H1 (cell line): ENCODE measurements at regions not wholly inside any gene's neighbourhood (a gene's known extent, or its start where the extent isn't known, plus 50 kb on each side); places are given as distances from the start of the nearest gene placed in this dataset.

Source experiments
- CTCF ChIA-PET: fragments of 300-600 bp; sonication (Branson Sonifier 250); formaldehyde crosslinking; loops from one replicate; lab custom pipeline; 2021; ENCODE audit not compliant: partially characterized antibody; lab: Charles Lee
- POLR2A ChIA-PET: fragments of 300-600 bp; sonication (Branson Sonifier 250); formaldehyde crosslinking; loops from one replicate; lab custom pipeline; 2021; ENCODE audit warnings: inconsistent platforms; ENCODE audit not compliant: partially characterized antibody; lab: Charles Lee
- DNase-seq, 2 experiments: peaks; one replicate each; pipeline versions ENCODE4 v3.0.0 to v3.0.0-alpha.2; 2010 to 2022; ENCODE audit warnings: low spot score in 2 of 2, low read depth in 1 of 2, mixed read lengths in 1 of 2
- FAIRE-seq: peaks from 2 replicates; lab custom pipeline; 2011; peaks lifted over from hg19 to GRCh38; lab: Jason Lieb, UNC
- H2AFZ ChIP-seq: 2 replicates; pipeline ENCODE4 v1.8.1; 2012; ENCODE audit warnings: low read length, inconsistent platforms
- H2AK5ac ChIP-seq: 2 replicates; pipeline ENCODE4 v1.6.1; 2013; ENCODE audit warnings: low read depth, low read length
- H2BK120ac ChIP-seq: replicated peaks from 2 replicates; pipeline ENCODE3; 2013; ENCODE audit warnings: low read depth, low read length, inconsistent platforms
- H2BK12ac ChIP-seq: 2 replicates; pipeline ENCODE4 v1.6.1; 2013; ENCODE audit warnings: low read depth, low read length
- H2BK15ac ChIP-seq: 2 replicates; pipeline ENCODE4 v1.6.1; 2013; ENCODE audit warnings: low read length
- H2BK20ac ChIP-seq: 2 replicates; pipeline ENCODE4 v1.6.1; 2013; ENCODE audit warnings: low read length
- H2BK5ac ChIP-seq: 2 replicates; pipeline ENCODE4 v1.6.1; 2013; ENCODE audit warnings: low read depth, low read length
- H3K14ac ChIP-seq: 2 replicates; pipeline ENCODE4 v1.6.1; 2013; ENCODE audit warnings: inconsistent platforms; ENCODE audit not compliant: insufficient read length
- H3K18ac ChIP-seq: 2 replicates; pipeline ENCODE4 v1.6.1; 2013; ENCODE audit warnings: low read length; ENCODE audit errors: extremely low read depth
- H3K23ac ChIP-seq: 2 replicates; pipeline ENCODE4 v1.6.1; 2013; ENCODE audit warnings: inconsistent platforms; ENCODE audit not compliant: insufficient read length
- H3K23me2 ChIP-seq: 2 replicates; pipeline ENCODE4 v1.6.1; 2013; ENCODE audit warnings: low read depth, low read length
- H3K27ac ChIP-seq: 2 replicates; pipeline ENCODE4 v1.6.1; 2011; ENCODE audit warnings: low read depth, low read length, inconsistent platforms
- H3K27me3 ChIP-seq, 4 experiments: replicated peaks in 1 of 4; 1 replicate in 1 of 4; 2 replicates in 3 of 4; pipeline versions ENCODE4 v1.6.1 to v1.8.1; 2011 to 2013; ENCODE audit warnings: low read length in 3 of 4, mild to moderate bottlenecking in 3 of 4, inconsistent platforms in 2 of 4, mixed read lengths in 2 of 4, moderate library complexity in 1 of 4; ENCODE audit not compliant: control insufficient read depth in 3 of 4, insufficient read depth in 3 of 4; ENCODE audit errors: extremely low read depth in 1 of 4
- H3K36me3 ChIP-seq, 4 experiments: 2 replicates each; pipeline versions ENCODE4 v1.6.1 to v1.8.1; 2011 to 2013; ENCODE audit warnings: mild to moderate bottlenecking in 4 of 4, low read length in 3 of 4, moderate library complexity in 2 of 4, control low read depth in 1 of 4, inconsistent platforms in 1 of 4; ENCODE audit not compliant: insufficient read depth in 4 of 4, control insufficient read depth in 2 of 4
- H3K4ac ChIP-seq: replicated peaks from 2 replicates; pipeline ENCODE3; 2013; ENCODE audit warnings: low read length, low read depth, mixed read lengths, inconsistent platforms; ENCODE audit not compliant: insufficient read length
- H3K4me1 ChIP-seq, 4 experiments: replicated peaks in 1 of 4; 1 replicate in 1 of 4; 2 replicates in 3 of 4; pipeline versions ENCODE4 v1.6.1 to v1.8.1; 2011 to 2013; ENCODE audit warnings: low read length in 3 of 4, inconsistent platforms in 2 of 4, mixed read lengths in 1 of 4; ENCODE audit not compliant: insufficient read depth in 4 of 4, control insufficient read depth in 3 of 4
- H3K4me2 ChIP-seq, 2 experiments: 2 replicates each; pipeline versions ENCODE4 v1.6.1 to v1.8.1; 2011 to 2013; ENCODE audit warnings: low read depth in 2 of 2, low read length in 2 of 2, control low read depth in 1 of 2, inconsistent platforms in 1 of 2, mild to moderate bottlenecking in 1 of 2; ENCODE audit not compliant: insufficient read depth in 1 of 2
- H3K4me3 ChIP-seq, 4 experiments: fragments of 200-600, 300-600 bp in 1 of 4; sonication (generic), shearing (Covaris generic), sonication (Bioruptor Twin) in 1 of 4; 2 replicates each; pipeline versions ENCODE4 v1.5.1 to v1.8.1; 2011 to 2016; ENCODE audit warnings: low read length in 4 of 4, low read depth in 3 of 4, control low read depth in 2 of 4, inconsistent platforms in 2 of 4, mild to moderate bottlenecking in 2 of 4, mixed read lengths in 1 of 4, moderate library complexity in 1 of 4; ENCODE audit not compliant: insufficient read depth in 2 of 4; ENCODE audit errors: extremely low read depth in 1 of 4
- H3K56ac ChIP-seq: replicated peaks from 2 replicates; pipeline ENCODE3; 2013; ENCODE audit warnings: low read depth, mild to moderate bottlenecking, mixed read lengths, low read length, inconsistent platforms; ENCODE audit not compliant: insufficient read length
- H3K79me1 ChIP-seq: 2 replicates; pipeline ENCODE4 v1.6.1; 2013; ENCODE audit warnings: low read depth, low read length, control low read depth
- H3K79me2 ChIP-seq, 2 experiments: 2 replicates each; pipeline versions ENCODE4 v1.6.1 to v1.8.1; 2012 to 2013; ENCODE audit warnings: low read length in 2 of 2, mild to moderate bottlenecking in 2 of 2, inconsistent platforms in 1 of 2; ENCODE audit not compliant: insufficient read depth in 2 of 2, control insufficient read depth in 1 of 2
- H3K9ac ChIP-seq, 4 experiments: replicated peaks in 1 of 4; 1 replicate in 1 of 4; 2 replicates in 3 of 4; pipeline versions ENCODE4 v1.6.1 to v1.8.1; 2011 to 2013; ENCODE audit warnings: low read depth in 3 of 4, low read length in 3 of 4, control low read depth in 2 of 4, mild to moderate bottlenecking in 2 of 4, moderate library complexity in 2 of 4, inconsistent platforms in 1 of 4; ENCODE audit errors: extremely low read depth in 1 of 4
- H3K9me3 ChIP-seq, 2 experiments: 2 replicates each; pipeline versions ENCODE4 v1.6.1 to v1.8.1; 2012 to 2013; ENCODE audit warnings: mild to moderate bottlenecking in 2 of 2, moderate library complexity in 2 of 2, control low read depth in 1 of 2, inconsistent platforms in 1 of 2, low read depth in 1 of 2, low read length in 1 of 2, mixed read lengths in 1 of 2; ENCODE audit not compliant: insufficient read depth in 2 of 2
- H4K20me1 ChIP-seq, 2 experiments: replicated peaks in 1 of 2; 2 replicates each; pipeline versions ENCODE3 to v1.8.1; 2011 to 2013; ENCODE audit warnings: inconsistent platforms in 2 of 2, low read length in 2 of 2, mild to moderate bottlenecking in 1 of 2; ENCODE audit not compliant: insufficient read depth in 2 of 2, control insufficient read depth in 1 of 2
- H4K5ac ChIP-seq: 2 replicates; pipeline ENCODE4 v1.6.1; 2013; ENCODE audit warnings: low read length, low read depth, mixed read lengths, inconsistent platforms; ENCODE audit not compliant: insufficient read length
- H4K8ac ChIP-seq: 2 replicates; pipeline ENCODE4 v1.8.0; 2013; ENCODE audit warnings: mild to moderate bottlenecking, moderate library complexity, low read length, inconsistent platforms; ENCODE audit not compliant: insufficient read depth; ENCODE audit errors: extremely low read depth
- H4K91ac ChIP-seq: replicated peaks from 2 replicates; pipeline ENCODE3; 2013; ENCODE audit warnings: low read length, mixed read lengths, inconsistent platforms; ENCODE audit not compliant: insufficient read length
- CBX5 ChIP-seq: fragments of 300-800, 300-1000 bp; sonication (generic); IDR thresholded peaks from 2 replicates; pipeline ENCODE4 v1.7.1; 2016; ENCODE audit warnings: antibody characterized with exemption, low read length, low read depth
- CHD1 ChIP-seq: IDR thresholded peaks from 2 replicates; pipeline ENCODE4 v1.6.1; 2012; ENCODE audit warnings: low read depth, low read length, improper control_type of control experiment
- E2F6 ChIP-seq: IDR thresholded peaks from 2 replicates; pipeline ENCODE4 v1.6.1; 2012; ENCODE audit warnings: inconsistent platforms
- EP300 ChIP-seq, 2 experiments: IDR thresholded peaks; 1 replicate in 1 of 2; 2 replicates in 1 of 2; pipeline ENCODE4 v1.6.1; 2011 to 2012; ENCODE audit warnings: low read depth in 2 of 2, low read length in 2 of 2, mild to moderate bottlenecking in 2 of 2, borderline replicate concordance in 1 of 2, inconsistent platforms in 1 of 2, moderate library complexity in 1 of 2
- GTF2F1 ChIP-seq: IDR thresholded peaks from 2 replicates; pipeline ENCODE4 v1.6.1; 2012; ENCODE audit warnings: low read depth, low read length, improper control_type of control experiment, borderline replicate concordance
- RBBP5 ChIP-seq: IDR thresholded peaks from 2 replicates; pipeline ENCODE4 v1.7.1; 2012; ENCODE audit warnings: low read depth, mild to moderate bottlenecking, inconsistent platforms, low read length, moderate library complexity, borderline replicate concordance
- RXRA ChIP-seq: IDR thresholded peaks from 2 replicates; pipeline ENCODE4 v1.6.1; 2011; ENCODE audit warnings: low read depth, mild to moderate bottlenecking, low read length, moderate library complexity; ENCODE audit not compliant: insufficient read depth
- SUZ12 ChIP-seq: fragments of 200-600 bp; sonication (generic); IDR thresholded peaks from 2 replicates; pipeline ENCODE4 v1.6.1; 2012; ENCODE audit warnings: mild to moderate bottlenecking, inconsistent platforms, low read length, moderate library complexity, mixed read lengths
- TAF1 ChIP-seq: IDR thresholded peaks from 2 replicates; pipeline ENCODE4 v1.6.1; 2011; ENCODE audit warnings: mild to moderate bottlenecking, low read depth, low read length
- YY1 ChIP-seq: IDR thresholded peaks from 2 replicates; pipeline ENCODE4 v1.6.1; 2011; ENCODE audit warnings: low read depth, mild to moderate bottlenecking, low read length
- WGBS, 2 experiments: shearing (Covaris generic) in 1 of 2; methylation state at CpG; one replicate each; pipeline versions ENCODE4 v1.1.6 to v1.1.7; 2013 to 2015; ENCODE audit warnings: low lambda C conversion rate in 2 of 2, mixed read lengths in 2 of 2, inconsistent platforms in 1 of 2, low coverage in 1 of 2, missing lambda C conversion rate in 1 of 2; ENCODE audit not compliant: insufficient replicate concordance in 2 of 2, insufficient coverage in 1 of 2, insufficient read length in 1 of 2; ENCODE audit errors: extremely low coverage in 1 of 2, missing lambda C conversion rate in 1 of 2; 5-methylcytosine and 5-hydroxymethylcytosine counted together

GRCh38 chr20:24718277-24718676, 230.8 kb upstream of the CST7 start:
- no peak overlapping the region for H3K18ac ChIP-seq
- H4K20me1 ChIP-seq = no peaks in the 10 kb centered on the region
- no peak overlapping the region for H2BK120ac ChIP-seq
- H2BK5ac ChIP-seq = no peak overlapping the region
- POLR2A ChIA-PET = no interaction called here
- no peak overlapping the region for H4K5ac ChIP-seq
- no peak overlapping the region for H2BK12ac ChIP-seq
- no peak for TF ChIP-seq CBX5
- TF ChIP-seq TAF1 = no peak
- no peak for TF ChIP-seq RBBP5
- no peak for TF ChIP-seq YY1
- TF ChIP-seq EP300 (IDR thresholded peaks at IDR 0.05; ENCODE audit: borderline replicate concordance in 1 of 2, low read depth in 2 of 2, low read length in 2 of 2) = no peak
- no peak for TF ChIP-seq CHD1
- no peak for TF ChIP-seq RXRA
- TF ChIP-seq E2F6 = no peak
- no peak for TF ChIP-seq GTF2F1
- no peak for TF ChIP-seq SUZ12
- DNase-seq = no peak
- H3K4ac ChIP-seq = no peak overlapping the region
- no peaks in the 10 kb centered on the region for H3K27me3 ChIP-seq
- H3K79me2 ChIP-seq = no peaks in the 10 kb centered on the region
- no peak overlapping the region for H2BK20ac ChIP-seq
- H3K14ac ChIP-seq = no peak overlapping the region
- no peak overlapping the region for H3K56ac ChIP-seq
- H3K9ac ChIP-seq = no peak overlapping the region
- H3K4me1 ChIP-seq = no peaks in the 10 kb centered on the region
- WGBS, 2 experiments = 84% methylated on average over 2 of the region's 2 CpGs; no CpG with 5 or more reads in 1 of the 2 experiments
- no peak overlapping the region for H3K27ac ChIP-seq
- no peaks in the 10 kb centered on the region for H3K36me3 ChIP-seq
- FAIRE-seq = no peak
- no peak overlapping the region for H3K23ac ChIP-seq
- H2BK15ac ChIP-seq = no peak overlapping the region
- H4K8ac ChIP-seq = no peak overlapping the region
- no peak overlapping the region for H2AK5ac ChIP-seq
- H3K79me1 ChIP-seq = no peaks in the 10 kb centered on the region
- H3K23me2 ChIP-seq = no peaks in the 10 kb centered on the region
- CTCF ChIA-PET = no interaction called here
- no peak overlapping the region for H4K91ac ChIP-seq
- H3K4me3 ChIP-seq = no peak overlapping the region
- no peak overlapping the region for H2AFZ ChIP-seq
- H3K4me2 ChIP-seq = no peak overlapping the region
- H3K9me3 ChIP-seq = no peaks in the 10 kb centered on the region
